Neural cell (in vitro differentiated cells): ENCODE measurements at regions not wholly inside any gene's neighbourhood (a gene's known extent, or its start where the extent isn't known, plus 50 kb on each side); places are given as distances from the start of the nearest gene placed in this dataset.
"Not testable (repeated sequence)": the region's sequence is repeated elsewhere in the genome, so short reads cannot be mapped to it uniquely, and the experiment has no call there.

Experiments
- H2AFZ ChIP-seq: fragments of 200-600, 300-800 bp; sonication (generic), shearing (Covaris generic); 2 replicates; pipeline ENCODE4 v1.6.0; 2014; ENCODE audit warnings: low read depth, mild to moderate bottlenecking, antibody characterized with exemption, low read length, moderate library complexity
- H3F3A ChIP-seq: fragments of 200-600 bp; shearing (Covaris generic); 2 replicates; pipeline ENCODE4 v1.6.1; 2016; ENCODE audit warnings: mild to moderate bottlenecking, moderate library complexity, mixed read lengths, antibody characterized with exemption, low read length; ENCODE audit not compliant: insufficient read depth, poor library complexity, severe bottlenecking
- H3K27ac ChIP-seq: fragments of 200-600, 300-800 bp; sonication (generic), shearing (Covaris generic); 2 replicates; pipeline ENCODE4 v1.5.1; 2014; ENCODE audit warnings: mild to moderate bottlenecking, low read length, moderate library complexity
- H3K27me3 ChIP-seq: fragments of 300-800, 200-600 bp; sonication (generic), shearing (Covaris generic); 2 replicates; pipeline ENCODE4 v1.6.0; 2014; ENCODE audit warnings: mild to moderate bottlenecking, low read depth, low read length, moderate library complexity; ENCODE audit not compliant: insufficient read depth
- H3K36me3 ChIP-seq: fragments of 300-800, 200-600 bp; sonication (generic), shearing (Covaris generic); 2 replicates; pipeline ENCODE4 v1.5.1; 2014; ENCODE audit warnings: mild to moderate bottlenecking, antibody characterized with exemption, low read length, moderate library complexity; ENCODE audit not compliant: insufficient read depth
- H3K4me2 ChIP-seq: fragments of 300-800, 200-600 bp; sonication (generic), shearing (Covaris generic); 2 replicates; pipeline ENCODE4 v1.6.0; 2014; ENCODE audit warnings: mild to moderate bottlenecking, low read length
- H3K4me3 ChIP-seq: fragments of 300-800, 200-600 bp; sonication (generic), shearing (Covaris generic); 2 replicates; pipeline ENCODE4 v1.5.1; 2014; ENCODE audit warnings: mild to moderate bottlenecking, low read length, moderate library complexity
- H3K79me2 ChIP-seq: fragments of 200-600 bp; shearing (Covaris generic); replicated peaks from 2 replicates; pipeline ENCODE4 v1.6.0; 2014; ENCODE audit warnings: mild to moderate bottlenecking, low read length, moderate library complexity; ENCODE audit not compliant: insufficient read depth
- H3K9ac ChIP-seq: fragments of 300-800, 200-600 bp; sonication (generic), shearing (Covaris generic); 2 replicates; pipeline ENCODE4 v1.6.1; 2016; ENCODE audit warnings: mild to moderate bottlenecking, low read length, mixed read lengths
- H3K9me2 ChIP-seq: fragments of 200-600 bp; shearing (Covaris generic); 2 replicates; pipeline ENCODE4 v1.6.1; 2016; ENCODE audit warnings: mild to moderate bottlenecking, low read length, mixed read lengths; ENCODE audit not compliant: insufficient read depth
- H3K9me3 ChIP-seq: fragments of 200-600, 300-800 bp; sonication (generic), shearing (Covaris generic); 2 replicates; pipeline ENCODE4 v1.6.1; 2016; ENCODE audit warnings: mild to moderate bottlenecking, mixed run types, low read length, moderate library complexity, mixed read lengths
- H4K20me1 ChIP-seq: fragments of 200-600 bp; shearing (Covaris generic); 2 replicates; pipeline ENCODE4 v1.6.1; 2016; ENCODE audit warnings: mild to moderate bottlenecking, mixed run types; ENCODE audit not compliant: insufficient read depth
- CTCF ChIP-seq: fragments of 450-650 bp; IDR thresholded peaks from 2 replicates; pipeline ENCODE4 v1.5.1; 2014; ENCODE audit warnings: antibody characterized with exemption, mild to moderate bottlenecking, moderate library complexity; ENCODE audit not compliant: poor library complexity, severe bottlenecking
- EP300 ChIP-seq: fragments of 450-650 bp; conservative IDR thresholded peaks from 2 replicates; pipeline ENCODE4 v1.6.1; 2014; ENCODE audit warnings: antibody characterized with exemption, mild to moderate bottlenecking, moderate library complexity; ENCODE audit not compliant: poor library complexity, severe bottlenecking
- EZH2 ChIP-seq: fragments of 200-600, 300-800 bp; shearing (Covaris generic), sonication (generic); IDR thresholded peaks from 2 replicates; pipeline ENCODE4 v1.6.1; 2014; ENCODE audit warnings: antibody characterized with exemption, low read length, borderline replicate concordance, mild to moderate bottlenecking; ENCODE audit not compliant: insufficient read depth, poor library complexity, severe bottlenecking
- MXI1 ChIP-seq: fragments of 450-650 bp; conservative IDR thresholded peaks from 2 replicates; pipeline ENCODE4 v1.6.1; 2014; ENCODE audit warnings: antibody characterized with exemption, mild to moderate bottlenecking; ENCODE audit not compliant: poor library complexity, severe bottlenecking
- POLR2AphosphoS5 ChIP-seq: IDR thresholded peaks from 2 replicates; pipeline ENCODE4 v1.6.1; 2012
- RAD21 ChIP-seq: fragments of 450-650 bp; conservative IDR thresholded peaks from 2 replicates; pipeline ENCODE4 v1.6.1; 2014; ENCODE audit warnings: antibody characterized with exemption, mild to moderate bottlenecking, moderate library complexity
- REST ChIP-seq: IDR thresholded peaks from 2 replicates; pipeline ENCODE4 v1.6.1; 2012; ENCODE audit warnings: borderline replicate concordance
- SMC3 ChIP-seq: fragments of 450-650 bp; conservative IDR thresholded peaks from 2 replicates; pipeline ENCODE4 v1.6.1; 2014; ENCODE audit warnings: antibody characterized with exemption, mild to moderate bottlenecking, moderate library complexity; ENCODE audit not compliant: poor library complexity
- TAF1 ChIP-seq: IDR thresholded peaks from 2 replicates; pipeline ENCODE4 v1.6.1; 2012; ENCODE audit warnings: low read depth

- Histone ChIP-seq H4K20me1 (no peaks in the 10 kb centered on the region), H3K79me2 (no peaks in the 10 kb centered on the region), H3K27me3 (no peaks in the 10 kb centered on the region), H3K27ac (no peak overlapping the region), H3F3A (no peaks in the 10 kb centered on the region), H3K9ac (no peak overlapping the region), H3K4me3 (no peak overlapping the region), H2AFZ (no peak overlapping the region), H3K9me2 (no peaks in the 10 kb centered on the region), H3K9me3 (peaks cover 4% of the 10 kb centered on the region), H3K4me2 (no peak overlapping the region), H3K36me3 (no peaks in the 10 kb centered on the region)
- no peak for TF ChIP-seq SMC3
- TF ChIP-seq RAD21, result no peak
Observed at GRCh38 chr6:9233226-9233625, 797.9 kb upstream of the SLC35B3 start.

GRCh38 chr6:9225441-9225871 lies 790.1 kb upstream of the SLC35B3 start:
- H4K20me1 ChIP-seq, result no peaks in the 10 kb centered on the region
- TF ChIP-seq CTCF (no peak), REST (no peak), SMC3 (no peak), RAD21 (no peak), TAF1 (no peak), MXI1 (no peak), EZH2 (no peak), EP300 (no peak), POLR2AphosphoS5 (no peak)
- H3K4me2 ChIP-seq, result no peak overlapping the region

GRCh38 chr6:9224539-9224938 lies 789.2 kb upstream of the SLC35B3 start:
- Histone ChIP-seq H3K4me3 (no peak overlapping the region), H3K27ac (no peak overlapping the region), H3K9me2 (no peaks in the 10 kb centered on the region), H3K27me3 (no peaks in the 10 kb centered on the region), H3K4me2 (no peak overlapping the region), H4K20me1 (no peaks in the 10 kb centered on the region), H2AFZ (no peak overlapping the region), H3K9ac (no peak overlapping the region), H3F3A (no peaks in the 10 kb centered on the region), H3K9me3 (no peaks in the 10 kb centered on the region), H3K79me2 (no peaks in the 10 kb centered on the region), H3K36me3 (no peaks in the 10 kb centered on the region)
- TF ChIP-seq REST (no peak), POLR2AphosphoS5 (no peak), MXI1 (no peak), RAD21 (no peak), SMC3 (no peak), EP300 (no peak), EZH2 (no peak), TAF1 (no peak)

More at GRCh38 chr6:9225441-9225871, 790.1 kb upstream of the SLC35B3 start:
- H3K9ac ChIP-seq, result no peak overlapping the region
- H3K36me3 ChIP-seq, result no peaks in the 10 kb centered on the region
- no peak overlapping the region for H3K4me3 ChIP-seq
- H3K9me2 ChIP-seq, result no peaks in the 10 kb centered on the region
- no peak overlapping the region for H3K27ac ChIP-seq
- no peaks in the 10 kb centered on the region for H3K79me2 ChIP-seq
- H3F3A ChIP-seq, result no peaks in the 10 kb centered on the region
- H3K27me3 ChIP-seq, result no peaks in the 10 kb centered on the region
- H3K9me3 ChIP-seq, result no peaks in the 10 kb centered on the region
- no peak overlapping the region for H2AFZ ChIP-seq

GRCh38 chr6:9213717-9214116 lies 778.4 kb upstream of the SLC35B3 start:
- not testable (repeated sequence) for H3K79me2 ChIP-seq, H3K9me2 ChIP-seq, H3K27me3 ChIP-seq, H3K9me3 ChIP-seq, H3K27ac ChIP-seq, H3F3A ChIP-seq, H3K36me3 ChIP-seq, H3K9ac ChIP-seq, H4K20me1 ChIP-seq, H3K4me2 ChIP-seq, H3K4me3 ChIP-seq, H2AFZ ChIP-seq
